ENCODE measurements at regions not wholly inside any gene's neighbourhood (a gene's known extent, or its start where the extent isn't known, plus 50 kb on each side); places are given as distances from the start of the nearest gene placed in this dataset.

- no peaks in the 10 kb centered on the region for H3K9me2 ChIP-seq (ENCODE audit: insufficient read depth)
- no peaks in the 10 kb centered on the region for H4K20me1 ChIP-seq (ENCODE audit: insufficient read depth)
- H3K27ac ChIP-seq (ENCODE audit: low read depth, low read length) = no peak overlapping the region
- no peak overlapping the region for H2AFZ ChIP-seq (ENCODE audit: low read depth, low read length, poor library complexity, severe bottlenecking)
- CTCF ChIA-PET = no interaction called here
- no peaks in the 10 kb centered on the region; the same call in 1 of the 2 replicates for H3K27me3 ChIP-seq (ENCODE audit: insufficient read depth, low read length)
- DNase-seq (ENCODE audit: low read depth, low spot score) (no peak), ATAC-seq (no peak)
- no peak overlapping the region for H3K9ac ChIP-seq (ENCODE audit: low read length)
- H3K9me3 ChIP-seq (ENCODE audit: control insufficient read depth in 1 of 2, insufficient read depth in 1 of 2, low read depth in 1 of 2, low read length in 2 of 2) = no peaks in the 10 kb centered on the region
- POLR2A ChIA-PET = no interaction called here
- no peak overlapping the region for H3K4me2 ChIP-seq (ENCODE audit: low read length)
- RAD21 ChIA-PET (ENCODE audit: low non-redundant PET in 1 of 2, low total read pairs in 2 of 2, uncharacterized antibody in 2 of 2, unreplicated experiment in 2 of 2) = no interaction called here
- BruUV-seq (replicated peaks) = no TSS peak
- TF ChIP-seq ATF3 (IDR thresholded peaks at IDR 0.05) = no peak
- no peak for TF ChIP-seq MAX (IDR thresholded peaks at IDR 0.05)
- TF ChIP-seq POLR2A (IDR thresholded peaks at IDR 0.05; ENCODE audit: borderline replicate concordance, extremely low read depth, insufficient read depth, insufficient read length) = no peak
- no peak for TF ChIP-seq ZNF274 (IDR thresholded peaks at IDR 0.05; ENCODE audit: low read depth, low read length)
- TF ChIP-seq JUND (IDR thresholded peaks at IDR 0.05) = no peak
- no peaks in the 10 kb centered on the region for H3K36me3 ChIP-seq (ENCODE audit: control insufficient read depth in 1 of 2, insufficient read depth in 2 of 2, low read length in 2 of 2)
- no peak overlapping the region for H3K4me3 ChIP-seq (replicated peaks in 1 of 2; ENCODE audit: low read depth in 1 of 2, low read length in 2 of 2)
- H3K79me2 ChIP-seq (ENCODE audit: insufficient read depth, low read length) = no peaks in the 10 kb centered on the region
- intact Hi-C loops (cut with micrococcal nuclease) = no loop called here
- no peaks in the 10 kb centered on the region for H3K4me1 ChIP-seq (ENCODE audit: control insufficient read depth in 1 of 2, insufficient read depth in 2 of 2, low read length in 2 of 2)
These were observed 91.7 kb upstream of the PRICKLE2 start for GRCh38 chr3:64316971-64317370.

- H3K27ac ChIP-seq (ENCODE audit: low read depth, low read length) = no peak overlapping the region
- BruUV-seq (replicated peaks) = no TSS peak
These were observed 86.3 kb upstream of the PRICKLE2 start for GRCh38 chr3:64311424-64312061.

More at GRCh38 chr3:64311424-64312061, 86.3 kb upstream of the PRICKLE2 start:
- no peaks in the 10 kb centered on the region for H3K9me2 ChIP-seq (ENCODE audit: insufficient read depth)
- no peaks in the 10 kb centered on the region for H3K4me1 ChIP-seq (ENCODE audit: control insufficient read depth in 1 of 2, insufficient read depth in 2 of 2, low read length in 2 of 2)
- no peaks in the 10 kb centered on the region for H3K79me2 ChIP-seq (ENCODE audit: insufficient read depth, low read length)
- CTCF ChIA-PET = no interaction called here
- ATAC-seq (no peak), DNase-seq (ENCODE audit: low read depth, low spot score) (no peak)
- no peaks in the 10 kb centered on the region for H3K9me3 ChIP-seq (ENCODE audit: control insufficient read depth in 1 of 2, insufficient read depth in 1 of 2, low read depth in 1 of 2, low read length in 2 of 2)
- no peak overlapping the region for H3K4me3 ChIP-seq (replicated peaks in 1 of 2; ENCODE audit: low read depth in 1 of 2, low read length in 2 of 2)
- no peak overlapping the region for H3K9ac ChIP-seq (ENCODE audit: low read length)
- no peaks in the 10 kb centered on the region for H3K36me3 ChIP-seq (ENCODE audit: control insufficient read depth in 1 of 2, insufficient read depth in 2 of 2, low read length in 2 of 2)
- POLR2A ChIA-PET = no interaction called here
- RAD21 ChIA-PET (ENCODE audit: low non-redundant PET in 1 of 2, low total read pairs in 2 of 2, uncharacterized antibody in 2 of 2, unreplicated experiment in 2 of 2) = no interaction called here
- intact Hi-C loops (cut with micrococcal nuclease) = no loop called here
- H3K27me3 ChIP-seq (ENCODE audit: insufficient read depth, low read length) = peaks cover 10% of the 10 kb centered on the region; the same call in 1 of the 2 replicates
- H2AFZ ChIP-seq (ENCODE audit: low read depth, low read length, poor library complexity, severe bottlenecking) = no peak overlapping the region
- no peak overlapping the region for H3K4me2 ChIP-seq (ENCODE audit: low read length)
- H4K20me1 ChIP-seq (ENCODE audit: insufficient read depth) = no peaks in the 10 kb centered on the region
- TF ChIP-seq SRF (IDR thresholded peaks at IDR 0.05; ENCODE audit: low read depth) (no peak), CBX3 (IDR thresholded peaks at IDR 0.05; ENCODE audit: low read depth) (no peak), TCF7L2 (IDR thresholded peaks at IDR 0.05; ENCODE audit: borderline replicate concordance, extremely low read depth, insufficient read depth, insufficient read length) (no peak), POLR2AphosphoS5 (IDR thresholded peaks at IDR 0.05; ENCODE audit: low read depth, low read length) (no peak), EZH2 (IDR thresholded peaks at IDR 0.05) (no peak), RAD21 (IDR thresholded peaks at IDR 0.05; ENCODE audit: low read depth) (no peak), ATF3 (IDR thresholded peaks at IDR 0.05) (no peak), FOSL1 (IDR thresholded peaks at IDR 0.05; ENCODE audit: low read depth) (no peak), CEBPB (IDR thresholded peaks at IDR 0.05; ENCODE audit: low read depth) (no peak), JUND (IDR thresholded peaks at IDR 0.05) (no peak)
